ENCODE measurements at regions not wholly inside any gene's neighbourhood (a gene's known extent, or its start where the extent isn't known, plus 50 kb on each side); places are given as distances from the start of the nearest gene placed in this dataset.

- no peak for TF ChIP-seq USF2 (IDR thresholded peaks at IDR 0.05; ENCODE audit: low read length)
- no peak for TF ChIP-seq EGR1 (IDR thresholded peaks at IDR 0.05; ENCODE audit: borderline replicate concordance, low read depth, low read length)
These were observed 219.5 kb upstream of the FANCL start (continued) for GRCh38 chr2:58460670-58461069.
